GM12878 (cell line): ENCODE measurements at regions not wholly inside any gene's neighbourhood (a gene's known extent, or its start where the extent isn't known, plus 50 kb on each side); places are given as distances from the start of the nearest gene placed in this dataset.

ENCODE experiments used
- ATAC-seq: fragments of 200-7000 bp; cut with Tn5 transposase; 3 replicates; pipeline ENCODE4 v1.9.1; 2020; ENCODE audit warnings: mild to moderate bottlenecking, moderate library complexity
- BruUV-seq: library from RNA; stranded (reverse); fragments of 400-500 nt; replicated peaks from 2 replicates; lab custom pipeline; 2021; lab: Mats Ljungman, UMichigan
- CTCF ChIA-PET: fragments of 300-600 bp; sonication (Branson Sonifier 250); formaldehyde crosslinking; extraction: SDS; loops from one replicate; lab custom pipeline; 2021; ENCODE audit warnings: inconsistent platforms; lab: Yijun Ruan, JAX
- POLR2A ChIA-PET: fragments of 350-600 bp; formaldehyde crosslinking; extraction: SDS; loops from one replicate; lab custom pipeline; 2021; ENCODE audit warnings: inconsistent platforms; lab: Charles Lee
- RAD21 ChIA-PET: fragments of 300-600 bp; sonication (Branson Sonifier 250); formaldehyde crosslinking; loops from one replicate; lab custom pipeline; 2023; ENCODE audit warnings: antibody characterized with exemption; ENCODE audit not compliant: unreplicated experiment; lab: Charles Lee
- SMC1A ChIA-PET: fragments of 300-600 bp; sonication (Branson Sonifier 250); formaldehyde crosslinking; loops from one replicate; lab custom pipeline; 2023; ENCODE audit not compliant: unreplicated experiment, uncharacterized antibody; lab: Charles Lee
- DNase-seq: peaks from one replicate; pipeline ENCODE4 v3.0.0-alpha.2; 2011; ENCODE audit warnings: low read depth, low spot score
- FAIRE-seq: peaks from 3 replicates; lab custom pipeline; 2011; peaks lifted over from hg19 to GRCh38; lab: Jason Lieb, UNC
- H2AFZ ChIP-seq: 2 replicates; pipeline ENCODE4 v1.6.0; 2011; ENCODE audit warnings: low read depth, low read length, control low read depth; ENCODE audit not compliant: control insufficient read depth
- H3K27ac ChIP-seq: 2 replicates; pipeline ENCODE4 v1.5.1; 2011; ENCODE audit warnings: control low read depth; ENCODE audit not compliant: control insufficient read depth, insufficient read depth
- H3K27me3 ChIP-seq, 2 experiments: replicated peaks in 1 of 2; 2 replicates each; pipeline versions ENCODE4 v1.6.0 to v1.6.1; 2011; ENCODE audit warnings: low read length in 1 of 2; ENCODE audit not compliant: control insufficient read depth in 2 of 2, insufficient read depth in 2 of 2
- H3K36me3 ChIP-seq, 2 experiments: 2 replicates each; pipeline ENCODE4 v1.5.1; 2011; ENCODE audit warnings: low read length in 1 of 2; ENCODE audit not compliant: control insufficient read depth in 2 of 2, insufficient read depth in 2 of 2
- H3K4me1 ChIP-seq: 2 replicates; pipeline ENCODE4 v1.6.1; 2011; ENCODE audit warnings: mild to moderate bottlenecking, low read length, moderate library complexity, mixed read lengths; ENCODE audit not compliant: control insufficient read depth, insufficient read depth
- H3K4me2 ChIP-seq: 2 replicates; pipeline ENCODE4 v1.6.0; 2011; ENCODE audit warnings: control low read depth; ENCODE audit not compliant: control insufficient read depth, insufficient read depth
- H3K4me3 ChIP-seq: fragments of 200-600 bp; sonication (generic); 2 replicates; pipeline ENCODE4 v1.5.1; 2016
- H3K79me2 ChIP-seq: 2 replicates; pipeline ENCODE4 v1.6.0; 2011; ENCODE audit warnings: low read length; ENCODE audit not compliant: control insufficient read depth, insufficient read depth
- H3K9ac ChIP-seq: 2 replicates; pipeline ENCODE4 v1.8.0; 2011; ENCODE audit warnings: low read length, control low read depth, mixed read lengths; ENCODE audit not compliant: control insufficient read depth, insufficient read depth
- H3K9me3 ChIP-seq: replicated peaks from 3 replicates; pipeline ENCODE4 v1.5.1; 2011; ENCODE audit warnings: mild to moderate bottlenecking, low read length; ENCODE audit not compliant: control insufficient read depth, insufficient read depth
- H4K20me1 ChIP-seq: 2 replicates; pipeline ENCODE4 v1.6.0; 2011; ENCODE audit not compliant: control insufficient read depth, insufficient read depth
- BCL3 ChIP-seq: IDR thresholded peaks from 2 replicates; pipeline ENCODE4 v1.6.1; 2011; ENCODE audit warnings: borderline replicate concordance, low read depth, mild to moderate bottlenecking, moderate library complexity, low read length; ENCODE audit not compliant: insufficient read depth, poor library complexity, severe bottlenecking
- BCLAF1 ChIP-seq: fragments of 450-650 bp; IDR thresholded peaks from 2 replicates; pipeline ENCODE4 v1.6.1; 2017; ENCODE audit warnings: antibody characterized with exemption, mild to moderate bottlenecking, moderate library complexity
- BMI1 ChIP-seq: fragments of 450-650 bp; IDR thresholded peaks from 2 replicates; pipeline ENCODE4 v1.6.1; 2016; ENCODE audit warnings: mild to moderate bottlenecking, moderate library complexity, borderline replicate concordance
- CHD4 ChIP-seq: fragments of 200-600 bp; sonication (generic); IDR thresholded peaks from 2 replicates; pipeline ENCODE4 v1.6.1; 2016; ENCODE audit warnings: mild to moderate bottlenecking
- CREB1 ChIP-seq: IDR thresholded peaks from 2 replicates; pipeline ENCODE4 v1.6.1; 2012; ENCODE audit warnings: low read depth, mild to moderate bottlenecking, inconsistent platforms
- EZH2 ChIP-seq: IDR thresholded peaks from 2 replicates; pipeline ENCODE4 v1.6.1; 2012; ENCODE audit warnings: low read depth, mild to moderate bottlenecking, control low read depth, inconsistent platforms, low read length, borderline replicate concordance; ENCODE audit not compliant: control insufficient read depth
- HDAC6 ChIP-seq: fragments of 200-600 bp; sonication (generic); IDR thresholded peaks from one replicate; pipeline ENCODE4 v1.8.0; 2017; ENCODE audit warnings: antibody characterized with exemption; ENCODE audit not compliant: unreplicated experiment
- IKZF2 ChIP-seq, 2 experiments: fragments of 450-650 bp; IDR thresholded peaks; 2 replicates each; pipeline ENCODE4 v1.6.1; 2017; ENCODE audit warnings: mild to moderate bottlenecking in 2 of 2, moderate library complexity in 2 of 2
- KAT2A ChIP-seq: conservative IDR thresholded peaks from 2 replicates; pipeline ENCODE4 v1.6.1; 2011; ENCODE audit warnings: low read depth, low read length; ENCODE audit not compliant: control insufficient read depth
- NFYA ChIP-seq: IDR thresholded peaks from 2 replicates; pipeline ENCODE4 v1.6.1; 2011; ENCODE audit warnings: low read depth, mild to moderate bottlenecking, low read length, improper control_type of control experiment, borderline replicate concordance
- PAX8 ChIP-seq: fragments of 450-650 bp; IDR thresholded peaks from 2 replicates; pipeline ENCODE4 v1.6.1; 2017; ENCODE audit warnings: mild to moderate bottlenecking, moderate library complexity
- PKNOX1 ChIP-seq: fragments of 450-650 bp; IDR thresholded peaks from 2 replicates; pipeline ENCODE4 v1.6.1; 2016; ENCODE audit warnings: mild to moderate bottlenecking
- RB1 ChIP-seq: fragments of 450-650 bp; formaldehyde crosslinking; IDR thresholded peaks from 2 replicates; pipeline ENCODE4 v1.6.1; 2017; ENCODE audit warnings: mild to moderate bottlenecking, borderline replicate concordance
- SIX5 ChIP-seq: IDR thresholded peaks from 2 replicates; pipeline ENCODE4 v1.6.1; 2011; ENCODE audit warnings: mild to moderate bottlenecking, low read depth, low read length, moderate library complexity; ENCODE audit not compliant: severe bottlenecking
- SMC3 ChIP-seq: IDR thresholded peaks from 2 replicates; pipeline ENCODE4 v1.6.1; 2011; ENCODE audit warnings: low read length, improper control_type of control experiment, borderline replicate concordance
- SREBF1 ChIP-seq: IDR thresholded peaks from 2 replicates; pipeline ENCODE4 v1.6.1; 2012; ENCODE audit warnings: mild to moderate bottlenecking, low read length
- ZNF384 ChIP-seq: IDR thresholded peaks from 2 replicates; pipeline ENCODE4 v1.6.1; 2012; ENCODE audit warnings: low read depth, mild to moderate bottlenecking, low read length, improper control_type of control experiment, borderline replicate concordance
- WGBS: methylation state at CpG from one replicate; pipeline ENCODE4 v1.1.6; 2016; ENCODE audit warnings: low lambda C conversion rate; ENCODE audit not compliant: insufficient replicate concordance, insufficient coverage; ENCODE audit errors: missing lambda C conversion rate; 5-methylcytosine and 5-hydroxymethylcytosine counted together
- in situ Hi-C: fragments of 300-500 bp; cut with MboI; formaldehyde crosslinking; loops from 9 replicates; pipeline ENCODE4 v1.14.3; 2018; ENCODE audit warnings: mixed read lengths
- intact Hi-C: fragments of 100-400 bp; cut with micrococcal nuclease; formaldehyde crosslinking; loops from one replicate; pipeline ENCODE4 v1.14.2; 2022; ENCODE audit not compliant: unreplicated experiment

GRCh38 chr20:39534846-39535245 is 572.7 kb downstream of the DHX35 start:
- no peak overlapping the region for H2AFZ ChIP-seq

More at GRCh38 chr20:39534846-39535245, 572.7 kb downstream of the DHX35 start:
- TF ChIP-seq SMC3 (no peak), PKNOX1 (no peak), ZNF384 (no peak), SIX5 (no peak), PAX8 (no peak), SREBF1 (no peak), BCL3 (no peak), BMI1 (no peak), HDAC6 (no peak), BCLAF1 (no peak), NFYA (no peak), EZH2 (no peak), RB1 (no peak), CREB1 (no peak), KAT2A (no peak), CHD4 (no peak), IKZF2 (IDR thresholded peaks at IDR 0.05) (no peak)
- in situ Hi-C loops = no loop called here
- BruUV-seq = no TSS peak
- DNase-seq = no peak
- no peaks in the 10 kb centered on the region for H4K20me1 ChIP-seq
- ATAC-seq = no peak
- no peaks in the 10 kb centered on the region for H3K9me3 ChIP-seq
- ChIA-PET POLR2A (interaction anchor here (0.6 to 0.7 kb wide), 2 partner anchors 9 to 19 kb away, joined by 3 read pairs; no protein-coding TSS in a partner anchor), SMC1A (no interaction called here), CTCF (no interaction called here), RAD21 (interaction anchor here (0.6 kb wide), 1 partner anchor 9 kb away, joined by 3 read pairs; no protein-coding TSS in a partner anchor)
- no peaks in the 10 kb centered on the region for H3K36me3 ChIP-seq
- no peak overlapping the region for H3K27ac ChIP-seq
- no peak overlapping the region for H3K4me2 ChIP-seq
- FAIRE-seq = no peak
- no peak overlapping the region for H3K4me3 ChIP-seq
- H3K4me1 ChIP-seq = no peaks in the 10 kb centered on the region
- no peaks in the 10 kb centered on the region for H3K27me3 ChIP-seq
- intact Hi-C loops = no loop called here
- H3K9ac ChIP-seq = no peak overlapping the region
- H3K79me2 ChIP-seq = no peaks in the 10 kb centered on the region
- 0% methylated on average over 1 of the region's 1 CpG for WGBS
